H1 (cell line): ENCODE measurements at regions not wholly inside any gene's neighbourhood (a gene's known extent, or its start where the extent isn't known, plus 50 kb on each side); places are given as distances from the start of the nearest gene placed in this dataset.

ENCODE experiments used
- CHD7 ChIP-seq: fragments of 300-600 bp; sonication (generic); IDR thresholded peaks from 2 replicates; pipeline ENCODE4 v1.7.1; 2012; ENCODE audit warnings: low read length, moderate library complexity, mild to moderate bottlenecking, inconsistent platforms; ENCODE audit not compliant: insufficient replicate concordance
- E2F6 ChIP-seq: IDR thresholded peaks from 2 replicates; pipeline ENCODE4 v1.6.1; 2012; ENCODE audit warnings: inconsistent platforms

- no peak for TF ChIP-seq CHD7
- no peak for TF ChIP-seq E2F6
Measured at GRCh38 chr2:118242216-118242615, 153.9 kb downstream of the INSIG2 start (continued).
